NCI-H146 (cell line): ENCODE measurements at regions not wholly inside any gene's neighbourhood (a gene's known extent, or its start where the extent isn't known, plus 50 kb on each side); places are given as distances from the start of the nearest gene placed in this dataset.

Experiments
- DNase-seq: peaks from one replicate; lab custom pipeline; 2025; lab: John Stamatoyannopoulos, UW

DNA sequence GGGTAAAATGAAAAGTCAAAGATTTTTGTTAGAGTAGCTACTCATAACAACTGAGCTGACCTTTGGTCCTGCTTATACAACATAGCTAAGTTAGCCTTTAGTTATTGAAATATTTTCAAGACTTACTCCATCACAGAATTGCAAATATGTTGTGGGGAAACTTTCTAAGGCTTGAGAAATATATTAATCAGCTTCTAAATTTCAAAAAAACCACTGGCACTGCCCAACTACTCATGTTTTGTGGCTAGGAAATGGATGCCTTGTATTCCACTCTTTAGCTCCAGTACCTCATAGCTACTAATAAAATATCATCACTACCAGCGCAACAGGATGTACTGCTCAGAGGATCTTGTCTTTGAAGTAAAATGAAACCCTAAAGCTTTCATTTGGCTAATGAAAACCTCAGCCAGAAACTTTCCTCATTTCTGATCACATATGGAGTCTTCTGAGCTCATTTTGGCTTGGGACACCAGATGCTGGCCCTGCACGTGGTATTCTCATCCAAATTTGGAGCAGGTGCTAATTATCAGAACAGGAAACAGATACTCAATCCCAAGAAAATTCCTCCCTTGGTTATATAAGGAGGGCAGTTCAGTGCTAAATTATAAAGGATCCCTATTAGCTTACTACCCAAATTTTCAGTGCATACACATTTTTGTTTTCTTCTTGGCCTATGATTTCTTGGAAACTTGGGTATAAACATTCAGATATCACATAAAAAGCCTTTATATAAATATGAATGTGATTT, 690.7 kb downstream of the ADGRL2 start:
- DNase-seq: no peak

DNA sequence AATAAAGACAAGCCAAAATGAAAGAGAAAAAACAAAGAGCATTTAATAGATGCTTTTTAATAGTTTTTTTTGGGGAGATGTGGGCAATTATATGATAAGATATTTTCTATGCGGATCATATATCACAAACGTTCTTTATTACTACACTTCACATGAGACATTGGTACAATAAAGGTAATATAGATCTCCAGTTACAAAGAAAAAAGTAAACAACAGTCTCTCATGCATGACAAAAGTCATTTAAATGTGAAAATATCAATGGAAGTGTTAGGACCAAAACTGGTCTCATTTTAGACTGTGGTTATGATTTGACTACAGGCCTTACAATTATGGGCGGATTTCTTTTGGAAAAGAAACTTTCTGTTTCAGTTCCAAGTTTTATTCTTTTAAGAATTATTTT, 687.0 kb downstream of the ADGRL2 start:
- no peak for DNase-seq

DNA sequence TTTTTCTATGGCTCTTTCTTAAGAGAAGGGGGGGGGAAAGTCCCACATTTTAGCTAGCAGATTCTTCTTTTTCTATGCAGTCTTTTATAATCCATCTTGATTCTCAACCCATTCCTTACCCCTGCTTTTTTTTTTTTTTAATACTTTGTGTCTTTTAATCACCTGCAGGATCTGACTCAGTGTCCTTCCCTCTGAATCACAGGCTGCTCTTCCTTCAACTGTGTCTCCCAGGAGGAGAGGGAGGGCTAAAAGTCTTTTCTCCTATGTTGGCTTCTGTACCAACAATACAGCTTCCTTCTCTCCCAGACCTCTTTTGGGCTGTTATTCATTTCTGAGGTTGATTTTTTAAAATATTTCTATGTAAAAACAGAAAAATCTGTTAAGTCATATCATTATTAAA, 686.2 kb downstream of the ADGRL2 start:
- DNase-seq: no peak

DNA sequence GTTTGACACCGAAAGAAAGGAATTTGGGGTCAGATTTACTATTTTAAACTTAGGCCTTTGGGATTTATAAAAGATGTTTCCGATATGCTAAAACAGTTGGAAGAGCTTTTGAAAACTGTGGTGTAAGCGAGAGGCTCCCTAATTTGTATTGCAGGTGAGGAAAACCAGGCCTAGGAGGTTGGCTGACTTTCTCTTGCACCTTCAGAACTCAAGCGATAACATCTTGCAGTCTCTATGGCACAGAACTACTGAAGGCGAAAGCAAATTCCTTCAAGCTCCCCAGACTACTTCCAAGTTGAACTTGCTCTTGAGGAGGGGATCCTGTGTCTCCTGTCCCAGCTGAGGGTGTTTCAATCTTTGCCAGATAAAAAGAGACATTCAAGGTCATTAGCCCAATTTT, 685.7 kb downstream of the ADGRL2 start:
- no peak for DNase-seq

DNA sequence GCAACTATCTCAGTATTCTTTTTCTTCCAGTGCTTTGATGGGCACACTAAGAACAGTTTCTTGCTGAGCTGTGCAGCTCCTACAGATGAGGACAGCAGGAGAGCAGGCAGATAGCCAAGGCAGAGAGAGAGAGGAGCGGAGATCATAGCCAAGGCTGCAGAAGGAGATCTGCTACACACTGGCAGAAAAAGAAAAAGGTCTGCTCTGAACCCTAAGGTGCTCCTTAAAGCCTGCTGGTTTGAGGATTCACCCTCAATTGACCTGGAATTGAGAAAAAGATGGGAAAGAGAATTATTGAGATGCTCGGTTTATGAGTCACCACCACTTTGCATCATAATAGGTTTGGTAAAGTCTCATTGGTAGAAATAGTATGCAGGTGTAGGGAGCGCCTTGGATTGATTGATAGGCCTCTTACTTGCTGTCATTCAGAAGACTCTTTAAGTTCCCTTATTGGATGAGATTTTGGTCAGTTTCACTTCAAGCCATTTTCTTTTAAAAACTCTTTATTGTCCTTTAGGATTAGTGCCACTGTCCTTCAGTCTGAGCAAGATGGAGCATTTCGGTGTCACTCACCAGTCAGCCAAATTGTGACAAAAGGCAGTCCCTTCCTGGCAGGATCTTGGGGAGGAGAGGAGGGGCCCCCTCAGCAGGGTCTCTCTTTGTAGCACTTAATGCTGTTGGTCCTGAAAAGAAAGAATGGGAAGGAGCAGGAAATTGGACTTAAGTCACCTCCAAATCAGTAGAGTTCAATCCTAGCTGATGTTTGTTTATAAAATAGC, 685.0 kb downstream of the ADGRL2 start:
- no peak for DNase-seq

DNA sequence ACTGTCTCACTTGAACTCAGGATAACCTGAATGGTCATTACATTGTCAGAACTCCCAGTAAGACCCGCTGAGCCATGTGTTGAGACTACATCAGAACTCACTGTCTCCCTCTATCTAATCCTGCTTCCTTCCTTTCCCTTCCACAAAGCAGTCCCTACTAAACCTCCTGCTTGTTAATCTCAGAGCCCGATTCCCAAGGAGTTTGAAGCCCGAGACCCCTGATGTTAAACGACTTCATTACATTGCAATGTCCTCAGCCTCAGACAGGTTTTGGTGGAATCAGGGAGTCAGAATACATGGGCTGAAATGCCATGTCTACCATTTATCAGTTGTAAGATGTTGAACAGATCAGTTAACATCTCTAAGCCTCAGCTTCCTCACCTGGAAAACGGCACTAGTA, 682.4 kb downstream of the ADGRL2 start:
- no peak for DNase-seq

DNA sequence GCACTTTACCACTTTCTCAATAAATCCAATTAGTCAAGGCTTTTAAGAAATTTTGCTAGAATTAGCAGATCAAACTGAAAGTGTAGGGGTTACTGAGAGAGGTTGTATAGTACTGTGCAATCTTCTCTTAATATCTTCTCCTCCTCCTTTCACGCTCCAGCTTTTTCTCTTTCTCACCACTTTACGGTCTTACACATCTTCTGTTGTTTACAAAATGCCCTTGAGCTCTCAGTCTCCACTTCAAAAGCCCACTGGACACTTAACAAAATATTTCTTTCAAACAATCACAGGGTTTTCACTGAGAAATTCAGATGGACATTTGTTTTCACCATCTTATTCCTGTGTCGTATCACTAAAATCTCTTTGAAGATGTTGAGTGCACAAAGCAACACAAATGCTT, 678.2 kb downstream of the ADGRL2 start:
- DNase-seq: no peak

DNA sequence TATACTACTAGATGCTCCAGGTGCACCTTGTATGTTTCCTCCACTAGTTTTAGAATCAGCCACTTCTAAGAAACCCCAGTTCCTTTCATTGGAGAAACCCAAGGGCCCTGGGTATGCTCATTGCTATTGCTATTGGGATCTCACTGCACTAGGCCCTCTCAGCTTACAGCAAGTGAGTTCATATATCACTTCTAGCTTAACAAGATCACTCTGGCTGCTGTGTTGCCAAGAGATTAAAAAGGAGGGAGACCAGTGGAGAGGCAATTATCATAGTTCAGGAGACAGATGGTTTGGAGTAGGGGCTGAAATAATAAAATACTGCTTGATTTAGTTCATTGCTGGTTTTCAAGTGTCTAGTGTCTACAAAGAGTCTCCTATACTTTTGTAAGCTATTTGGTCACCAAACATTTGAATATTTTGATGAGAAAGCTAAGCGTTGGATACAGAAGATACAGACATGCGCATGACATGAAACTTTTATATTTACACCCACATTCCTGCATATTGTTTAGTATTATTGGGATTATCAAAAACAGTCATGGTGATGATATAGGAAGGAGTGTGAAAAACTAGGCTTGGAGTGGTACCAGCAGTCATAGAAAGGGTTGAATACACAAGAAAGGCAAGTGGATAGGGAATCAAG, 671.9 kb downstream of the ADGRL2 start:
- no peak for DNase-seq

DNA sequence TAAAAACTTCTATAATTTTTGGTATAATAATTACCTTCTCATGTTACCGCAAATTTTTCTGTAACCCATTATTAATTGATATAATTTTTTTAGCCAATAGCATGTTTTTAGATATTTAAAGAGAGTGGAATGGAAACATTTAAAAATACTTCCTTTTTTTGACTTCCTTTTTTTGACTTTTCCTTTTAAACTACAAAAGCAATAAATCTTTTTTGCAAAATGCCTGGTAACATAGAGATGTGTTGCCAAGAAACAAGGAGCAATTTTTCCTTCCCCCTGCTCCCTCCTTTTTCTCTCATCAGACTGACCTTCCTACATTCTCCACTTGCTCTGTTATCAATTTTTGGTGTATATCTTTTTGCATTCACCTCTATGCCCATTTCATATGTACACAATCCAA, 666.2 kb downstream of the ADGRL2 start:
- DNase-seq: no peak

DNA sequence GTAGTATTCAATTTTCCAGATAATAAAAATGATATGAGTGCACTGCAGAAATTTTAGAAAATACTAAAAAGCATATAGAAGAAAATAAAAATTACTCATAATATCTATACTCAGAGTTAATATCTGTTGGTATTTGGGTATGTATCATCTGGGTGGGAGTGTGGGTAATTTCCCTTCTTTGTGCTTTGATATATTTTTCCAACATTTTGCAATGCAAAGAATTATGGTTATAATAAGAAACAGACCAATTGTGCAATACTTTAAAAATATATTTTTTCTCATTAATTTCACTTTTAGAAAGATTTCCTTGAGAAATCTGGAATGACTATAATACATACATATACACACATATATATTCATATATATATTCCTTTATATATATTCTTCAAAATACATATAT, 665.7 kb downstream of the ADGRL2 start:
- DNase-seq: no peak

DNA sequence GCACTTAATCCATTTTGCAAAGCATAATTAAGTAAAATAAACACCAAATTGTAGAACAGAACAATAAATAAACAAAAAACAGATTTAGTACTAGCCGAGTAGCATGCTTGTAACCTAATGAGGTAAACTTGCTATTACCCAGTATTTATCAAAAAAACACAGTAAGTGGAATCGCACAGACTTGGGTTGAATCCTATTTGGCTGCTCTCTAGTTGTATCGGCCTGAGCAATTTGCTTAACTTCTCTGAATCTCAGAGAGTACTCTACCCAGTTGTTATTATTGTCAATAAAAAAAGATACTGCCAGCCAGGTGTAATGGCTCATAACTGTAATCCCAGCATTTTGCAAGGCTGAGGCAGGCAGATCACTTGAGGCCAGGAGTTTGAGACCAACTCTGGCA, 664.3 kb downstream of the ADGRL2 start:
- no peak for DNase-seq

DNA sequence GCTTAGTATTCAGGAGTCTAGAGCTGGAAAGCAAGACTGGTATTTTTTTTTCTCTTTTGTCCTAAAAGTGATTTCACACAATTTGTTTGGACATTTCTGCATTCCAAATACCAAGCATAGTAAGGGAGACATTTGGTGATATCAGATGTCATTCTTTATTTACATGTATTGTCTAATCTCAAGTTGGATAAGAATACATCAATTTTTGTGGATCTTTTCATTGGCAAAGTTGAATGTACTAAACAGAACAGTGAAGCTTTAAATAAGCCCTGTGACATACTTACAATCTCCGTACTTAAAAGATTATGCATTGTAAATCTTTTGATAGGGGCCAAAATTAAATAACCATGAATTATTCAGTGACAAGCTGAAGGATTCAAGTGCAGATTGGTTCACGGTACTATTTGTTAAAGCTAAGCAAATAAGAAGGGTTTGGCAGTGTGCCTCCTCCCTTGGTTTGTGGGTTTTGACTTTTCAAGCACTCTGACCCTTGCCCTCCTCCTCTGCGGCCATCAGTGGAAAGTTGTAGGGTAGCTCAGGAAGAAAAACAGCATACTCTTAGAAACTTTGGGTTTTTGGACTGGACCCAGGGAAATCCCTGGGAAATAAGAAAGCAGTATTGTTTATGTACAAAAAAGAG, 663.7 kb downstream of the ADGRL2 start:
- DNase-seq: no peak

DNA sequence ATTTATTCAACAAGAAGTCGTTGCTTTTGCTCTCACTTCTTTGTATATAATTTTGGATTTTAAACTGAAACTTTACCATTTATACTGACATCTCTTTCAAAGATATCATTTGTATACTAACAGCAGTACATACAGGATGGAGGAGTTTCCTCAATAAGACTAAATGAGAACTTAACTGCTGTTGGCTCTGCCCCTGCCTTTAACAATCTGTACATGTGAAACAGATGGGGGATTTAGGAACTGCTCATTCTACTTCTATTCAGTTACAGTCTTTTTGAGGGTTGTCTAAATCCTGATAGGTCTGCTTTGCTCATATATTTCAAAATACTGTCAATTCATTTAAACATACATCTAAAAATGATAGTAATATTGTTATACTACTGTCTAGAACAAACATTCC, 663.2 kb downstream of the ADGRL2 start:
- no peak for DNase-seq

DNA sequence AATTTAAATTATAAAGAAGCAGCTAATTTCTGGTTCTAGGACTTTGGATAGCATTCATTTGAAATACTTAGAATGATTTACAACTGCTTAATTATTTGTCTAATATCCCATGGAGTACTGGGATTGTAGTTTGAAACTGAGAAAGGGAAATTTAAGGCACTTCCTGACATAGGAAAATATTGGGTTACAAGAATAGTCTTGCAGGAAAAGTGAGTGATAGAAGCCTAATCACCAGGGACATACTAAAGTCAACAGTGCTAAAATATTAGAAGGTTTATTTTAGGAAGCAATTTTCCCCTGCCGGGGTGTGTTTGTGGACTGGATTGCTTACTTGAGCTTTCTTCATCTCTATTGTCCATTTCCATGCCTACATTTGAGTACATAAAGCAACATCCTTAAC, 661.6 kb downstream of the ADGRL2 start:
- no peak for DNase-seq

DNA sequence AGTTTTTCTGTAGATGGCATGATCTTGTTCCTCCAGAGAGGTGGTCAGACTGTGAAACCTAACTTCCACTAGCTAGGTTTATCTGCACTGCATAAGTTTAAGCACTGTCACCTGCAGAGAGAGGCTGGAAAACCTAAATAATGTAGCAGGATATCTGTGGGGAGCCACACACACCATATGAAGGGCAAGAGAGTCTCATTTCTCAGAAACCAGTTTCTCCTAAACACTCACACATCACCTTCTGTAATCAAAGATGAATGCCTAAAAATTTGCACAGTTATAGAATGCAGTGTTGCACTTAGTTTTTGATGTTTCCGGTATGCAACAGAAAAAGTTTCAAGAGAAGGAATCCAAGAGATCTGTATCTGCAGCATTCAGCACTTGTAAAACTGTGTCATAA, 654.6 kb downstream of the ADGRL2 start:
- DNase-seq: no peak

DNA sequence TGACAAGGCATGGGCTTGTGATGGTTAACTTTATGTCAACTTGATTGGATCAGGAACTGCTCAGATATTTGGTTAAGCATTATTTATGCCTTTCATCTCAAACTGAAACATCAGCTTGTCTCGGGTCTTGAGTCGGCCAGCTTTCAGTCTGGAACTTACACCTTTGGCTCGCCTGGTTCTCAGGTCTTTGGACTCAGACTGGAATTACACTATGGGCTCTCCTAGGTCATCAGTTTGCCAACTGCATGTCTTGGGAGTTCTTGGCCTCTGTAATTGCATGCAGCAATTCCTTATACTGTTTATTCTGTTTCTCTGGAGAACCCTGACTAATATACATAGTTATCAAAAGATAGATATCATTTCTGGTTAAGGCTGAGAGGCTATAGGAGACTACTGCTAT, 653.7 kb downstream of the ADGRL2 start:
- DNase-seq: no peak

DNA sequence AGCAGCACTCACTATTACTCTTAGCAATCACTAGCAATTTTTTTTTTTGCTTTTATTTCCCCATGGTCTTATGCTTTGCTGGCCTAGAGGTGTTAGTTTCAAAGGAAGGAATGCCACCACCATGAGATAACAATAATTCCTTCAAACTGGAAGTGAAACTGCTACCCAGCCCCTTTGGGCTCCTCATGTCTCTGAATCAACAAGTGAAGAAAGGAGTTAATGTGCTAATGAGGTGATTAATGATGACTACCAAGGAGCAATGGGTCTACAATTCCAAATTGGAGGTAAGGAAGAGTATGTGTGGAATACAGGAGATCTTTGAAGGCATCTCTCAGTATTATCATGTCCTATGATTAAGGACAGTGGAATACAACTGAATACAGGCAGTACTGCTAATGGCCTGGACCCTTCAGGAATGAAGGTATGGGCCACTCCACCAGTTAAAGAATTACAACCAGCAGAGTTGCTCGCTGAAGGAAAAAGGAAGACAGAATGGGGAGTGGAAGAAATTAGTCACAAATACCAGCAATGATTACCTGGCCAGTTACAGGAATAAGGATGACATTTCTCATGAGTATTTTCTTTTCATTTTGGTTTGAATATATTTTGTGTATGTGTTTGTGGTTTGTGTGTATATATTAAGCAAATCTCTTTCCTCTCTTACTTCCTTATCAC, 652.9 kb downstream of the ADGRL2 start:
- DNase-seq: no peak

DNA sequence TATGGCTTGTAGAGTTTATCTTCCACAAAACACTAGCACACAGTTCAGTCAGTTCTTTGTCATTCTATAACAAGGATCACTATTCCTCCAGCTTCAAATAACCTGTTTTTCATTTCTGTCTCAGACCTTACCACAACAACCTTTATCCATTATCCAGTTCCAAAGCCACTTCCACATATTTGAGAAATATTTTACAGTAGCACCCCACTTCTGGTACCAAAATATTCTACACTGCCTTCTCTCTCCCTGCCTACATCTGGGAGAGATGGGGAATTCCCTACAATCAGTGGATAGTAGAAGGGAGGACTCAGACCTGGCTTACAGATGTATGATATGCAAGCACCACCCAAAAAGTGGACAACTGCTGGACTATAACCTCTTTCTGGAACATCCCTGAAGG, 651.4 kb downstream of the ADGRL2 start:
- DNase-seq: no peak

DNA sequence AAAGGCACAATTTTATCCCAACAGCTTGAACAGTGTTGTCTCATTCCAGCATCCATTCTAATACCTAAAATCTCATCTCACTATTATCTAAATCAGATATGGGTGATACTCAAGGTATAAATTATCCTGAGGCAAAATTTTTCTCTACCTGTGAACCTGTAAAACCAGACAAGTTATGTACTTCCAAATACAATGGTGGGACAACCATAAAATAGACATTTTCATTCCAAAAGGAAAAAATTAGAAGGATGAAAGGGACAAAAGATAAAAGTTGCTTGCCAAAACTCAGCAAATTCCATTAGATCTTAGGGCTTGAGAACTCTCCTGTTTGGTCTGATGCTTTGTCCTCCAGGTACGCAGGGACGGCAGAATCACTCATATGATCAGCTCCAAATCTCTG, 650.5 kb downstream of the ADGRL2 start:
- DNase-seq: no peak

DNA sequence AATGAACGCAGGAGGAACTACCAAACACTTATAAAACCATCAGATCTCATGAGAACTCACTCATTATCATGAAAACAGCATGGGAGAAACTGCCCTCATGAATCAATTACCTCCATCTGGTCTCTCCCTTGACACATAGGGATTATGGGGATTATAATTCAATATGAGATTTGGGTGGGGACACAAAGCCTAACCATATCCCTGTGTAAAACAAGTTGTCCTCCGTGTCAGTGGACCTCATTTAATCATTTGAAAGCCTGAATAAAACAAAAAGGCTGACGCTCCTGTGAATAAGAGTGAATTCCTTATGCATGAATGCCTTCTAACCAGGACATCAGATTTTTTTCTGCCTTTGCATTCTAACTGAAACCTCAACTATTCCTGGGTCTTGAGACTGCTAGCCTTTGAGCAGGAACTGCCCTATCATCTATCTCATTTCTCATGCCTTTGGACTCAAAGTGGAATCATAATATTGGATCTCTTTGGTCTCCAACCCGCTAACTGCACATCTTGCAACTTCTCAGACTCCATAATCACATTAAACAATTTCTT, 648.8 kb downstream of the ADGRL2 start:
- no peak for DNase-seq

DNA sequence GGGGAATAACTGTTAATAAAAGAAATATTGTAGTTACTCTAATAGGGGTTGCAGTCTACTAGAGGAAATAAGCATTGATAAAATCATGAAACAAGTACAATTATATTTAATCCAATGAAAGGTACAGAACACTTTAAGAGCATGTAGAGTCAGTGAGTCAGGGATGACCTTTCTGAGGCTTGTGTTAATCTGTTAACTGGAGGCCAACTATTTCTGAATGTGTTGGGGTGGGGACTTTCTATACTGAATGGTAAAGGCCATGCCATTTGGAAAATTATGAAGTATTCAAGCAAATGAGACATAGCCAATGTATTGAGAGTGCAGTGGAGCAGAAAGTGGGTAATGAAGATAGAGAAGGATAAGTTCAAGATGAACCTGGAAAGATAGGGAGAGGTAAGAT, 646.2 kb downstream of the ADGRL2 start:
- no peak for DNase-seq

DNA sequence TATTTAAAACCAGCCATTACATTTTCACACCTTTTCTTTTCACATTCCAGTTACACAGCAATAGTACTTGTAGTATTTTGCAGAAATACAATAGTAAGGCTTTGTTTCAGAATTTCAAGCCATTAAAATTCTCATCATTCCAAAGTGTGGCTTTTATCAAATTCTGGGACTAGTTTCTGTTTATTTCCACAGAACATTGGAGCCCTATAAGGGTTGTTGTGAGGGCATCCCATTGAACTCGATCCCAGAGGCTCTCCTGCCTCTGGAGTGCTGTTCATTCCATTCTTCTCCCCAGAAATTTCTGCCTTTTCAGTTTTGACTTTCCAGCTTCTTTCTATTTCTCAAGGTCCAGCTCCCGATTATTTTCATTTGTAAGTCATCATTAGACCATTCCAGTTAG, 645.5 kb downstream of the ADGRL2 start:
- no peak for DNase-seq
